ENCODE measurements at regions not wholly inside any gene's neighbourhood (a gene's known extent, or its start where the extent isn't known, plus 50 kb on each side); places are given as distances from the start of the nearest gene placed in this dataset.
"Not testable (repeated sequence)": the region's sequence is repeated elsewhere in the genome, so short reads cannot be mapped to it uniquely, and the experiment has no call there.

- no peak for DNase-seq (ENCODE audit: low read depth in 2 of 2)
Measured at GRCh38 chr6:15904651-15905376, 224.1 kb upstream of the MYLIP start.

DNA sequence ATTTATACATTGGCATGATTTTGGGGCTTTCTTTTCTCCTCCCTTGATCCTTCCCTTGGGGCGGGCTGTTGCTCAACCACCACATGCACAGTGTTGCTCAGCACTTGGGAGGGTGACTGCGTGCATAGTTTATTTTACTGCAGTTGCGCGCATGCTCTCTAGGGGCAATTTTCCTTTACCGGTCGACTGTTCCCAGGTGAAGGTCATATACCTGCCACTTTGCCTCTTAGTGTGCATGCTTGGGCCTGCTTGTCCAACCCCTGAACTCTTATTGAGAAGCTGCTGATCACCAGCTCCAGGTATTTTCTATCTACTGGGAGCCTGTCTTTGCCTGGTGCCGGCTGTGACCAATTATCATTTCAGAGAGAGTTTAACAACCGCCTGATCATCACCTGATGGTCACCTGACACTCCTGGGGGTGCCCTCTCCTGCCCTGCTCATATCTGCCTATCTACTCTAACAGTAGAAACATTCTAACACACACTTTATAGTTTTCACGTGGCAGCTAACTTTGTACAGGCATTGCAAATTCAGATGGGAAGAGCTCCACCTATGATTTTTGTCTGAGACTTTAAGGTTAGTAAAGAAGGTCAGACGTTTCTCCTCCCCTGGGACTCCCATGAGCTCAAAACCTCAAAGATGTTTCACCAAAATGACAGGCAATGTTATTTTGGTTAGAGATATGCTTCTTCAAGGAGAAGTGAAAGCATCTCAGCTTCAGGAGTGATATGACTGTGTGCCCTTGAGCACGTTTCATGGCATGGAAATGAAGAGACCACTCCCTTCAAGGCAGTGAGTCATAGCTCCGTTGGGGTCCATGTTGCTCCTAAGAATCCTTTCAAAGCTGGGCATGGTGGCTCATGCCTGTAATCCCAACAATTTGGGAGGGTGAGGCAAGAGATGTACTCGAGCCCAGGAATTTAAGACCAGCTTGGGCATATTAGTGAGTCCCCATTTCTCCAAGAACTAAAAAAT lies 227.5 kb upstream of the MYLIP start:
- no peak for DNase-seq (ENCODE audit: low read depth in 2 of 2)

DNA sequence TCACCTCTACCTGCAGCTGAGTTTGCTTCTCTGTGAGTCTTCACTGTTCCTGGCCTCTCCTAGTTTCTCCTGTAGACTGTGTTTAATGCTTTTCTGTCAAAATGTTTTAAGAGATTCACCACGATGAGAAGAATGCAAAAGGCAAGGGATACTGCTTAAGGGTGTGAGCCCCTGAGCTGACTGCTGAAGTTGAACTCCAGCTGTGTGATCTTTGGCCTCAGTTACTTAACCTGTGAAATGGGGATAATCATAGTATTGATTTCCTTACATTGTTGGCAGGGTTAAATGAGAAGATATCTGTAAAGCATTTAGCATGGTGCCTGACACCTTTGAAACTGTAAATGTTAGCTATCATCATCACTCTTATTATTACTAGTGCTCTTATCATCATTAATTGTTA lies 230.2 kb upstream of the MYLIP start:
- no peak for DNase-seq (ENCODE audit: low read depth in 2 of 2)

DNA sequence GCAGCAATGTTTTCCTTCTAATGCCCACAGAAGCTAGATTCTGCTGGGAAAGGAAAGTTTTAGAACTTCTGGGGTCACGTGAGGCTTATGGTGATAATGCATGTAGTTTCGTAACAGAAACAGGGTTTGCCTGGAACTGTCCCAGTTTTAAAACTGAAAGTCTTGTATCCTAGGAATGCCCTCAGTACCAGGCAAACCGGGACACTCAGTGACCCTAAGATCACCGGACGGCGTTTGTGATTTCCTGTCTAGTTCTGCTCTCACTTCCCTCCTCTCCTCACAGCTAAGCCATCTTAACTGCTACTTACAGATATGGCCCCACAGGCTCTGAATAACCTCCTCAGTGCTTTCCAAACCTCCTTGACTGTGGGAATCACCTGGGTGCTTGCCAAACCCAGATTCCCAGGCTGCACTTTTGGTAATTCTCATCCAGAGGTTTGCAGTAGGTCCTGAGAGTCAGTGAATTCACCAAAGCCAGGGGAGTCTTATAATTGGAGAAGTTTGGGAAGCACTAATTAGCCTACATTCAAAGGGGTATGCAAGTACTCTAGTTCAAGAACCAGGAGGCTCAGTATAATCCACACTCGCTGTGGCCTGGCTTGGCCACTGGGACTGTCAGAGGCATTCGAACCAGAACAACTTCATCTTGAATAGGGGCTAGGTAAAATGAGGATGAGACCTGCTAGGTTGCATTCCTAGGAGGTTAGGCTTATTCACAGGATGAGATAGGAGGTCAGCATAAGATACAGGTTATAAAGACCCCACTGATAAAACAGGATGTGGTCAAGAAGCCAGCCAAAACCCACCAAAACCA lies 231.6 kb upstream of the MYLIP start:
- DNase-seq (ENCODE audit: low read depth in 2 of 2): no peak

DNA sequence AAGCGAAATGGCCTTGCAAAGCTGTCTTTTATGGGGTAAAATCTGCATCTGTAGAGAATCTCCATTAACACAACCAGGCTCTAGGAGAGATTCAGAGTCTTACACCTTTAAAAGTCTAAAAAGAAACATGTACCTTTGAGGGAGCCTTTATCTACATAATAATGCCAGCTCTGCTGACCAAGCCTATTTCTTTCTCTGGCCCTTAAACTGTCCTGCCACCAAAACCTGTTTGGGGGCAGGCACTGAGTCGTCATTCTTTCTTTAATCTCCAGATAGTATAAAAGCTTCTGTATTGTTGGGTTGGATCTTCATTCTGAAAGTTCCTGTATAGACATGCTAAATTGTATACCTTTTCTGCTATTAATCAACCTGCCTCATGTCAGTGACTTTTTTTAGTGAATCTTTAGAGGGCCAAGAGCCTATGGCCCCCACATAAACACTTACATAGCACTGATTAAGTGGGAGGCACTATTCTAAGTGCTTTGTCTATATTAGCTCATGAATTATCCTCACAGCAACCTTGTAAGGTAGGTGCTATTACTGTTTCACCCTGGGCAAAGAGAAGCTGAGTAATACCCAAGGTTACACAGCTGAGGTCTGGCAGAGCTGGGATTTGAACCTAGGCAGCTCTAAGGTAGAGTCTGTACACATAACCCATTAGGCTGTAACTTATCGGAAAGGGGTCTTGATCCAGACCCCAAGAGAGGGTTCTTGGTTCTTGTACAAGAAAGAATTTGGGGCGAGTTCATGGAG lies 232.3 kb upstream of the DTNBP1 start:
- DNase-seq (ENCODE audit: low read depth in 2 of 2): no peak

- no peak for DNase-seq (ENCODE audit: low read depth in 2 of 2)
Measured at GRCh38 chr6:15893556-15894253, 230.9 kb upstream of the DTNBP1 start.

DNA sequence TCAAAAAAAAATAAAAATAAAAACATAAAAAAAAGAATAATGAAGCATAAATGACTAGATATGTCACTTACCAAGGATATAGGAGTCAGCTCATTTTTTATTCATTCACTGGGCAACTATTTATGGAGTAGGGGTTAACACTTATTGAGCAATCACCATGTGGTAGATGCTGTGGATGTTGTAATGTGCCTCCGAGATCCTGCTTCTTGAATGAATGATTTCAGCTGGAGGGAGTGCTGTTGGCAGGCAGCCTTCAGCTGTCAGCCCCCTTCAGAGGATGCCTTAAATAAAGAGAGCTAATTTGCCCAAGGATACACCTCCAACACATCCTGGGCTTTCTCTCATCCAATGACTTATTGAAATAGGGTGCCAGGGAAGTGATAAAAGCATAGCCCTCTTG lies 229.5 kb upstream of the DTNBP1 start:
- no peak for DNase-seq (ENCODE audit: low read depth in 2 of 2)

DNA sequence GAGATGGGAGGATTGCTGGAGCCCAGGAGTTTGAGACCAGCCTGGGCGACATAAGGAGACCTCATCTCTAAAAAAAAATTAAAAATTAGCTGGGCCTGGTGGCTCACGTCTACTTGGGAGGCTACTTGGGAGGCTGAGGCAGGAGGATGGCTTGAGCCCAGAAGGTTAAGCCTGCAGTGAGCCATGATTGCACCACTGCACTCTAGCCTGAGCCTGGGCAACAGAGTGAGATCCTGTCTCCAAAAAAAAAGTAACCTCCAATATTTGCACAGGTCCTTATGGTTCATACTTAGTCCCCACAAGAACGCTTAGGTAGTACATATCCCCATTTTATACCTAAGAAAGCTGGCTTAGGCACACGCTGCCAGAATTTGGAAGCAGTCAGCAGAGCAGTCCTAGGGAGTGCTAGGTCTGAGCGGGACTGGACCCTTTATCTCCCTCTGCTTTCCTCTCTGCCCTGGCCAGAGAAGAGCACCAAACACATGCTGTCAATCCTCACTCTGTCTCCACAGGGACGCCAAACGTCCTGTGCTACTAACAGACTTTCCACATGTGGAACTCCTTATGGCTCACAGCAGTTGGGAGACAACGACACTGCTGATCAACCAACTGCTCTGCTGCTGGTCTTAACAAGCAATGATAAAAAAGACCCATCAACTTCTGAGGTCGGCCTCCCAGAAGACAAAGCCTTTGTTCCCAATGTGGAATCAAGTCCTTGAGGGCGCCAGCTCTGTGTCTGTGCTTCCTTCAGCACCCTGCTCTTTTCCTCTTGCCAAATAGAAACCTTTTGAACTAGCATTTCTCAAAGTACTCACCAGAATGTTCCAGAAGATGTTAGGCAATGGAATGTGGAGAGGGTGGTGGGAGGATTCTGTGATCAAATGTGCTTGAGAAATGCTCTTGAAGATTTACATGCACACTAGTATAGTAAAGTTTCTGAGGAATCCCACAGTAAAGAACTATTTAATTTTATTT lies 226.3 kb upstream of the DTNBP1 start:
- DNase-seq (ENCODE audit: low read depth in 2 of 2): no peak

DNA sequence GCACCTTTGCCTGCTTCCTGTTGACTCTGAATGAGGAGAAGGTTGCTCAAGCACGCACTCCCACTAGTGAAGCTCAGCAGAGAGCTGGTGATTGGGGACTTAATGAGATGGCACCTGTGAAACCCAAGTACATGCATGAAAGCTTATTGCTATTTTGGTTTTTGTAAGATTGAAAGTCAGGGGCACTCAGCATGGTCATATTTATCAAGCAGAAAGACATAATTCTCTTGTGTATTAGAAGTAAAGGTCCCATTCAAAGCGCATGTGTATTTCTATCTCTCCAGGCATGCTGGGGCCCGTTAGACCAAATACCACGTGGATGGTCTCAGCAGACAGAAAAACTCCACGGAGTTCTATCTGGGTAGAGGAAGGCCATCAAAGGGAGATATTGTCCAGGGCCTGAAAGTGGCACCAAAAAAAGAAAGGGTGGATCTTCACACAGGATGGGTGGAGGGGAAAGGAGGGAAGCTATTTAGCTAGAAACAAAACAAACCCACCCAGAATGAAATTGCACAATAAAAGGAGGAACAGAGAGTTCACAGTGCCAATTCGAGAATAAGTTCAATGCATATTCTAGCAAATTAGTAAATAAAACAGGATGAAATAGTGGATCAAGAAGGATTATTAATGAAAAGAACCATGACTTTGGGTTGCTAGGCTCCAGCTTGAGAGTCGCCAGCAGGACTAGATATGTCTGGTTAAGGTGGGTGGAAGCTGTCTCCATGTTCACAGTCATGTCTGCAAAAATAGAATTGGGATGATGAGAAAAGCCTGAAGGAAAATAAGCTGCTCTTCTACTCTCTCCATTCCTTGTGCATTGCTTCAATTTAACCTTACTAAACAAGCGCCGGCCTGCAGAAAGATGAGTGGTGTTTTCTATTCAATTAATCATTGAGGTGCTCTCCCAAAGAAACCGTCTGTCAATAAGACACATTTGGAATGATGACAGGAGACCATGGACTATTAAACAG lies 224.9 kb upstream of the DTNBP1 start:
- no peak for DNase-seq (ENCODE audit: low read depth in 2 of 2)

- DNase-seq (ENCODE audit: low read depth in 2 of 2): no peak
Measured at GRCh38 chr6:15885624-15886023, 222.8 kb upstream of the DTNBP1 start.

GRCh38 chr6:15883593-15883992 lies 220.8 kb upstream of the DTNBP1 start:
- DNase-seq (ENCODE audit: low read depth in 2 of 2): not testable (repeated sequence)

GRCh38 chr6:15882915-15883314 lies 220.1 kb upstream of the DTNBP1 start:
- DNase-seq (ENCODE audit: low read depth in 2 of 2): no peak

DNA sequence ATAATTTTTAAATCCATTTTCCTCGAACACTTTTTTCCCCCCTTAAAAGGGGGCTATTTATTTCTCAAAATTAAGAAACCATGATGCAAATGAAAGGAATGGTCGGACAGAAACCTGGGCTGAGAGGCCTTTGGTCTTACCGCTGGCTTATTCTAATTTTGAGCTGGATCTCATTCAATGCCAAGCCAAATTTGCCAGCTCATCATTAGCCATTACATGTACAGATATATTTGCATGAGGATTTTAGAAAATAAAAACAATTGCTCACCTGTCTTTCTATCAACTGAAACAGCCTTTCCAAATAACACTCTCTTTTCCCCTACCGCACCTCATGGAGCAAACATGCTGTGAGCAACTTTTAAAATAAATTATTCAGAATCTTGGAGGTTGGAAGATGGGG lies 219.5 kb upstream of the DTNBP1 start:
- DNase-seq (ENCODE audit: low read depth in 2 of 2): no peak

GRCh38 chr6:15881150-15881549 lies 218.3 kb upstream of the DTNBP1 start:
- DNase-seq (ENCODE audit: low read depth in 2 of 2): no peak

GRCh38 chr6:15880262-15880973 lies 217.6 kb upstream of the DTNBP1 start:
- DNase-seq (ENCODE audit: low read depth in 2 of 2): no peak

DNA sequence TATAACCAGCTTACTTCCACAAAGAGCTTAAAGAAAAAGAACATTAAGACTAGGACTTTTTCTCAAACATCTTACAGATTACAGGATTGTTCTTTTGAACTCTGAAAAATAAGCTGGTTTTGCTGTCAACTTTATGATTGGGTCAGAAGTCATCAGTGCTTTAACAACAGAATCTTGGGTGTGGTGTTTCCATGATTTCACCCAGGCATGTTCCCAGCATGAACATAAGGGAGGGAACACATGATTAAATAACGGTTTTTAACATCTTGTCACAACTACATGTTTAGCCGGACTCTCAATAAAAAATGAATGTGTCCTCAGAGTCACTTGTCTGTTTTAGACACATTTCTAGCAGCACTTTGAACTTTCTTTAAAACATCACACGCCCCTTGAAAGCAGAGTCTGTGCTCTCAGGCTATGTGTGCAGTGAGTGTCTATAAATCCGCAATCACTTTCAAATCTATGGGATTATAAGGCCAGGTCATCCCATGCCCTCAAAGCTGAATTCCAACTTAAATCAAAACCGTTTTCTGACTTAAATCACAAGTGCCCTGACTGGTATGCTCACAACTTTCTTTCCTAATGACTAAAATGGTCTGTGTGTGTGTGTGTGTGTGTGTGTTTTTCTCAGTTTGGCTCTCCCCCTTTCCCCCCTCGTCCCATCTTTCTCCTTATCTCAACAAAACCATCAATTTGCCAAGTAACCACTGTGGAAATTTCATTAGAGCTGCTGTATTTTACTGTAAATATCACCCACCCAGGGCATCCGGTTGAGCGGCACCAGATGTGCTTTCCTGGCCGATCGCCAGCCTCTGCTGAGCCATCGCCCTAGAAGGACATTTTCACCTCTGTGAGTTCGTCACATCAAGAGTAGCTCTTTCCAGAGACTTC lies 216.8 kb upstream of the DTNBP1 start:
- DNase-seq (ENCODE audit: low read depth in 2 of 2): peak; percentile 19 to 64

DNA sequence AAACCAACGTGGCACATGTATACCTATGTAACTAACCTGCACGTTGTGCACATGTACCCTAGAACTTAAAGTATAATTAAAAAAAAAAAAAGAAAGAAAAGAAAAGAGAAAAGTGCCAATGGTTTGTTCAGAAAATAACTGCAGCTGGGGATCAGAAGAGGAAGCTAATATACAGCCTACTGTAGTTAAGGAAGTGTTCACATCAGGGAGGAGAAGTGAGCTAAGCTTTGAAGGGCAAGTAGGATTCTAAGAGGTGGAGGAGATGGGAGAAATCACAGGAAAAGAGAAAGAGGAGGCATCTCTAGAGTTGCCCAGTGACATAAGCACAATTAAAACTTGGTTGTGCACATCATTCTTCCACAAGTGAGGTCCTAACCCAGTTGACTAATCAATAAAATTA lies 214.4 kb upstream of the DTNBP1 start:
- DNase-seq (ENCODE audit: low read depth in 2 of 2): no peak

All from stimulated activated CD4-positive, alpha-beta T cell treated with anti-CD3 and anti-CD28 coated beads, Interleukin-12 subunit alpha, Interleukin-12 subunit beta, amount 100 ng/mL, for 24 hours (primary cell).